A204.1 (cell line): ENCODE measurements at regions not wholly inside any gene's neighbourhood (a gene's known extent, or its start where the extent isn't known, plus 50 kb on each side); places are given as distances from the start of the nearest gene placed in this dataset.

Experiments
- FAIRE-seq: peaks from 2 replicates; lab custom pipeline; 2012; peaks lifted over from hg19 to GRCh38; lab: Jason Lieb, UNC

DNA sequence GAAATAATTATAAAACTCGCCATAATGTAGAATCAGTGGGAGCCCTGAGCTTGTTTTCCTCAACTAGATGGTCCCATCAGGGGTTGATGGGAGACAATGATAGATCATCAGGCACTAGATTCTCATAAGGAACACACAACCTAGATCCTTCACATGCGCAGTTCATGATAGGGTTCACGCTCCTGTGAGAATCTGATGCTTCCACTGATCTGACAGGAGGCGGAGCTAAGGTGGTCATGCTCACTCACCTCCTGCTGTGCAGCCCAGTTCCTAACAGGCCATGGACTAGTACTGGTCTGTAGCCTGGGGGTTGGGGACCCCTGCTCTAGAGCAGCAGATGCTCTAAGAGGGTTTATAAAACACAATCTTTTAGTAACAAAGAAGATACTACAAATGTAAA lies 183.6 kb downstream of the ANXA2 start:
- FAIRE-seq = no peak

- no peak for FAIRE-seq
Measured at GRCh38 chr15:60215225-60215963, 182.4 kb downstream of the ANXA2 start.

DNA sequence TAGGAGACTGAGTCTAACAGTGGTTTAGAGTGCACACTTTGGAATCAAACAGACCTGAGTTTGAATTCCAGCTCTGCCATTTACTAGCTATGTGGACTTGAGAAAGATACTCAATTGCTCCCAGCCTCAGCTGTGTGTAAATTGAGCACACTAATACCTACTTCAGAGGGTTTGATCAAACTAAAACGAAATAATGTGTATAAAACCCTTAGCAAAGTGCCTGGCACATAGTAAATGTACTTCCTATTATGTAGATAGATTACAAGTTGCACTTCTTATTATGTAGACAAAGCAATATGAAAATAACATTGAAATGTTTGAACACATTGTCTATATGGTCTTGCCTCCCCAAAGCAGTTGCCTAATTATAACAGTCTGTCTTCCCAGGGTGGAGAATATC lies 180.6 kb downstream of the ANXA2 start:
- FAIRE-seq = no peak

- FAIRE-seq = no peak
Measured at GRCh38 chr15:60218256-60218655, 179.5 kb downstream of the ANXA2 start.

- no peak for FAIRE-seq
Measured at GRCh38 chr15:60219866-60220265, 177.9 kb downstream of the ANXA2 start.

DNA sequence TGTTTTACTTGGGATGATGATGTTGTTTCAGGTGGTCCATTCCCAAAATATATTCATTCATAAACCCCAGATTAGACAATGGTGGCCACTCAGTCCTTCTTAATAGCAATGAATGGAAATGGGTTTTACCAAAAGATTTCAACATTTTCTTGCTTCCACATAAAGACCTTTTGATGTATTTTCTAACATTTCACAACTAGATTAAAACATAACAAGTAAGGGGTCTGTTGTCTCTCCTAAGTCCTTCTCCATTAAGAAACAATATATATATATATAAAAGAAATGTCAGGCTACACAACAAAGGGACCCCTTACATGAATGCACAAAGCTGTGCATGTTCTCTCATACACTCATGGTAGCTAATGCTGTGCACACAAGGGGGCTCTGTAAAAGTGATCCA lies 176.4 kb downstream of the ANXA2 start:
- no peak for FAIRE-seq

- no peak for FAIRE-seq
Measured at GRCh38 chr15:60222404-60222803, 175.4 kb downstream of the ANXA2 start.

GRCh38 chr15:60223176-60223575 lies 174.6 kb downstream of the ANXA2 start:
- FAIRE-seq = no peak

DNA sequence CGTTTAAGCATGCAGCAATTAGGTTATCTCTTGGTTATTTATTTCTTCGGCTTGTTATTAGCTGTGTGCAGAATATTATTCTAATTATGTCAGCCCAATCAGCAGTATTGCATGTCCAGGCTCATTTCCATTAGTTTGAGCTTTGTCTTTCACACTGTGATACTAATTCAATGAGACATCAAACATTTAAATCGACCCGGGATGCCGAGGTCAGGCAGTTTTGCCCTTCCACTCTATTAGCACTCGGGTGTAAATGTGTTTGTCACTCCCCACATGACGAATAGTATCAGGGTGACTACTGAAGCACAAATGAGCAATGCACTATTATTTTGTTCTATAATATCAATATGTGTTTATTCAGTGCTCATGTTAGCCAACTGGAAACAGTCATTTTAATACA lies 170.9 kb downstream of the ANXA2 start:
- no peak for FAIRE-seq

DNA sequence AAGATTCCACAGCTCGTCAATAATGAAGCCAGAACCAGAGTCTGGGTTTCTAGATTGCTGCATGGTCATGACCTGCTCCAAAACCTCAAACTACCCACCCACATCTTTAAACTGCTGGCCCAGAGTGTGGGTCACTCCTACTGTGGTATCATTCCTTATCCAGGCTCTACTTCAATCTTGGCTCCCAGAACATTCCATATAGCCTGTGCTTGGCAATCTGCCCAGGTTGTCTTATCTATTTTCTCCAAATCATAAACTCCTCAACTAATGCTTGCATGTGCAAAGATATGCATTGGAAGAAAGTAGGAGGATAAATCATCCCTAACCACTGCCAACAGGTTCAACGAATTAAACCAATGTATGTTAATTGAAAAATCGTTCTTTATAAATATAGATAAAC lies 169.7 kb downstream of the ANXA2 start:
- FAIRE-seq = no peak

GRCh38 chr15:60228619-60229018 lies 169.2 kb downstream of the ANXA2 start:
- FAIRE-seq = no peak

- no peak for FAIRE-seq
Measured at GRCh38 chr15:60235951-60236710, 161.7 kb downstream of the ANXA2 start.

- no peak for FAIRE-seq
Measured at GRCh38 chr15:60237446-60237845, 160.3 kb downstream of the ANXA2 start.

DNA sequence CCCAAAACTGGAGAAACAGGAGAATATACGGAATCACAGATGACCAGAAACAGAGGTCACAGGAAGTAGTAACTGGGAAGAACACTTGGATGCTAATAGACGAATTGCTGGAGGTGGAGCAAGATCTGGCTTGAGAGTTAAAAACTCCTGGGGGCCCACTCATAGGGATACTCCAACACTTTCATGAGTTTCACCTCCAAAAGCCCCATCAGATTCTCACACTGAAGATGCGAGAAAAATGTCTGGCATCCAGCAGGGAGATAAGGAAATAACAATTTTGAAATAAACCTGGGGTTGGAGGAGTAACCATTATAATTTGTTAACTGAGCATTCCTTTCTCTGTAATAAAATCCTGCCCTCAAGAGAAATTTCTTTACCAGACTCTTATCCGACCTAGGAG lies 154.0 kb downstream of the ANXA2 start:
- FAIRE-seq = no peak

DNA sequence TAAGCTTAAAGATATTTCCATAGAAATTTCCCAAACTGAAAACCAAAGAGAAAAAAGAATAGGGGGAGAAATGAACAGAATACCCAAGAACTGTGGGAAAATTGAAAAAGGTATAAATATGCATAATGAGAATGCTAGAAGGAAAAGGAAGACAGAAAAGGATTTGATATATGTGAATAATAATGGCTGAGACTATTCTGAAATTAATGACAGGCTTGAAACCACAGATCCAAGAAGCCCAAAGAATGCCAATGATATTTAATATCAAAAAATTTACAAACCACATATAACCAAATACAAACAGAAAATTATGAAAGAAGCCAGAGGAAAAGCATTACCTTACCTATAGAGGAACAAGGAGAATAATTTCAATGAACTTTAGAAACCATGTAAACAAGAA lies 153.0 kb downstream of the ANXA2 start:
- FAIRE-seq = no peak

DNA sequence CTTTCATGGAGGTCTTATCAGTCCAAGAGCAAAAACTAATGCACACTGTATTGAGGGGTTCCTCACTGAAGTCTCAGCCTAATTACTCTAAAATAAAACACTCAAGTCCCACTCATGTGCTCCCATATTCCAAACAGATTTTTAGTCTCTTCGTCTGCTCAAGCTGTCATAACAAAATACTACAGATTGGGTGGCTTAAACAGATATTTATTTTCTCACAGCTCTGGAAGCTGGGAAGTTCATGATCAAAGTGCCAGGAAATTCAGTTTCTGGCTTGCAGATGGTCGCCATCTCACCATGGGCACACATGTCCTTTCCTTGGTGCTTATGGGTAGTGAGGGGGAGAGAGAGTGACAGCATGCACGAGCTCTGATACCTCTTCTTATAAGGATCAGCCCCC lies 147.5 kb downstream of the ANXA2 start:
- no peak for FAIRE-seq

GRCh38 chr15:60251300-60252070 lies 146.3 kb downstream of the ANXA2 start:
- FAIRE-seq = no peak

GRCh38 chr15:60254416-60254815 lies 143.4 kb downstream of the ANXA2 start:
- FAIRE-seq = no peak

DNA sequence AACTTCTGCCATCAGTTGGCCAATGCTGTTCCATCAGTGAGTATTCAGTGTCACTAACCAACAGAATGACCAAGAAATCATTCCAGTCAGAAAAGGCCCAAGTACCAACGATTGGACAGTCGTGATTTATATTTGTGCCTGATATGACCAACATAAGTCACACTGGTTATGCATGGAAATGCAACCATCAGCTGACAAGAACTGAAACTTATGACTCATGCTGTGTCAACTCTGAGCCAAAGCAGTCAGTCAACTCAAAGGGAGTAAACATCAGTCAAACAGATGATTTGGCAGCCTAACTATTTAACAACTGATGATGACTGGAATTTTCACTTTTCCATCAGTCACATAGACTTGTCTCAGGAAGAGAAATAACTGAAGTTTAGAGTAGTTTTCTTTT lies 142.4 kb downstream of the ANXA2 start:
- no peak for FAIRE-seq

GRCh38 chr15:60257591-60258159 lies 140.1 kb downstream of the ANXA2 start:
- FAIRE-seq = no peak

- no peak for FAIRE-seq
Measured at GRCh38 chr15:60259469-60259868, 138.3 kb downstream of the ANXA2 start.

GRCh38 chr15:60264088-60264487 lies 133.7 kb downstream of the ANXA2 start:
- FAIRE-seq = no peak

DNA sequence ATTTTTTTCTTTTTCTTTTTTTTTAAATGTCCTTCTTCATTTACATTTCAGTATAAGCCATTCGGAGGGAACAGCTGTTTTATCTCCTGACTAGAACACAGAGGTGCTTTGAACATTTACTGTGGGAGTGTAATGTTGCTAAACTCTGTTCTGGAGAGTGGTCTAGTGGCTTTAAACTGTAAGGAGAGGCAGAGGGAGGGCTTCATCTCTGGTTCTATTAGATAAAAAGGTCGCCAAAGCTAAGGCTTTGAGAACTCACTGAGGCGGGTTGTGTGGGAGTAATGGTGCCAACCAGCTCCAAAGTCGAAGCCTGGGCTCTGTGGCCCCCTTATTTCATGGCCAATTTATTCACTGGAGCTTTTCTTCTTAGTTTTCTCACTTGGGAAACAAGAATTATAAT lies 133.2 kb downstream of the ANXA2 start:
- no peak for FAIRE-seq
